Mesenchymal stem cell (in vitro differentiated cells and primary cell): ENCODE measurements at regions not wholly inside any gene's neighbourhood (a gene's known extent, or its start where the extent isn't known, plus 50 kb on each side); places are given as distances from the start of the nearest gene placed in this dataset.
"Not testable (repeated sequence)": the region's sequence is repeated elsewhere in the genome, so short reads cannot be mapped to it uniquely, and the experiment has no call there.

ENCODE experiments used
- DNase-seq: peaks from one replicate; pipeline ENCODE4 v3.0.0-alpha.2; 2013
- H2AFZ ChIP-seq: one replicate; pipeline ENCODE4 v1.6.1; 2013; ENCODE audit warnings: low read depth, mild to moderate bottlenecking, control low read depth, inconsistent platforms, low read length, moderate library complexity
- H2AK5ac ChIP-seq: 2 replicates; pipeline ENCODE4 v1.6.1; 2013; ENCODE audit warnings: low read length, moderate library complexity, mild to moderate bottlenecking, inconsistent platforms; ENCODE audit not compliant: severe bottlenecking
- H2BK120ac ChIP-seq: one replicate; pipeline ENCODE4 v1.6.1; 2013; ENCODE audit warnings: low read depth, mild to moderate bottlenecking, inconsistent platforms, low read length, moderate library complexity
- H2BK12ac ChIP-seq, 2 experiments: one replicate each; pipeline ENCODE4 v1.6.1; 2013; ENCODE audit warnings: inconsistent platforms in 2 of 2, low read length in 2 of 2, mild to moderate bottlenecking in 2 of 2, moderate library complexity in 2 of 2, control low read depth in 1 of 2
- H2BK15ac ChIP-seq: one replicate; pipeline ENCODE4 v1.6.1; 2013; ENCODE audit warnings: mild to moderate bottlenecking, low read depth, inconsistent platforms; ENCODE audit not compliant: poor library complexity, severe bottlenecking
- H2BK5ac ChIP-seq: 2 replicates; pipeline ENCODE4 v1.6.1; 2013; ENCODE audit warnings: low read depth, mild to moderate bottlenecking, low read length, control low read depth, inconsistent platforms; ENCODE audit not compliant: poor library complexity, severe bottlenecking
- H3K14ac ChIP-seq, 2 experiments: one replicate each; pipeline ENCODE4 v1.6.1; 2013; ENCODE audit warnings: inconsistent platforms in 2 of 2, low read length in 2 of 2, control low read depth in 1 of 2, mild to moderate bottlenecking in 1 of 2, moderate library complexity in 1 of 2
- H3K18ac ChIP-seq, 2 experiments: one replicate each; pipeline ENCODE4 v1.6.1; 2013; ENCODE audit warnings: inconsistent platforms in 2 of 2, low read length in 2 of 2, control low read depth in 1 of 2, low read depth in 1 of 2, mild to moderate bottlenecking in 1 of 2
- H3K23ac ChIP-seq, 2 experiments: one replicate each; pipeline ENCODE4 v1.6.1; 2013; ENCODE audit warnings: inconsistent platforms in 2 of 2, low read length in 2 of 2, mild to moderate bottlenecking in 2 of 2, moderate library complexity in 2 of 2, control low read depth in 1 of 2
- H3K27ac ChIP-seq: 2 replicates; pipeline ENCODE4 v1.5.1; 2013; ENCODE audit warnings: mild to moderate bottlenecking, moderate library complexity, low read length, control low read depth, inconsistent platforms; ENCODE audit not compliant: poor library complexity, severe bottlenecking
- H3K27me3 ChIP-seq, 2 experiments: 2 replicates each; pipeline versions ENCODE4 v1.6.1 to v1.7.0; 2013; ENCODE audit warnings: low read length in 2 of 2, mild to moderate bottlenecking in 2 of 2, moderate library complexity in 2 of 2, control low read depth in 1 of 2, inconsistent platforms in 1 of 2; ENCODE audit not compliant: control insufficient read depth in 1 of 2, insufficient read depth in 1 of 2
- H3K36me3 ChIP-seq, 2 experiments: 2 replicates each; pipeline versions ENCODE4 v1.6.1 to v1.7.0; 2013; ENCODE audit warnings: low read length in 2 of 2, control low read depth in 1 of 2, inconsistent platforms in 1 of 2, low read depth in 1 of 2, mild to moderate bottlenecking in 1 of 2; ENCODE audit not compliant: insufficient read depth in 2 of 2, control insufficient read depth in 1 of 2
- H3K4ac ChIP-seq, 2 experiments: one replicate each; pipeline ENCODE4 v1.6.1; 2013; ENCODE audit warnings: inconsistent platforms in 2 of 2, low read length in 2 of 2, mild to moderate bottlenecking in 2 of 2, moderate library complexity in 2 of 2, control low read depth in 1 of 2, low read depth in 1 of 2
- H3K4me1 ChIP-seq: 2 replicates; pipeline ENCODE4 v1.6.1; 2013; ENCODE audit warnings: low read depth, low read length, control low read depth; ENCODE audit not compliant: control insufficient read depth, insufficient read depth
- H3K4me2 ChIP-seq: 2 replicates; pipeline ENCODE4 v1.6.1; 2013; ENCODE audit warnings: low read length, mild to moderate bottlenecking, inconsistent platforms; ENCODE audit not compliant: poor library complexity, severe bottlenecking
- H3K4me3 ChIP-seq, 2 experiments: 2 replicates each; pipeline versions ENCODE4 v1.5.1 to v1.7.0; 2013; ENCODE audit warnings: low read length in 2 of 2, mild to moderate bottlenecking in 2 of 2, control low read depth in 1 of 2, low read depth in 1 of 2; ENCODE audit not compliant: insufficient read depth in 1 of 2
- H3K79me1 ChIP-seq: replicated peaks from 2 replicates; pipeline ENCODE4 v1.6.1; 2013; ENCODE audit warnings: mild to moderate bottlenecking, control low read depth, low read length, inconsistent platforms; ENCODE audit not compliant: poor library complexity, severe bottlenecking
- H3K9ac ChIP-seq: 2 replicates; pipeline ENCODE4 v1.7.0; 2013; ENCODE audit warnings: mild to moderate bottlenecking, low read length, moderate library complexity
- H3K9me3 ChIP-seq: 2 replicates; pipeline ENCODE4 v1.7.0; 2013; ENCODE audit warnings: mild to moderate bottlenecking, low read length; ENCODE audit not compliant: control insufficient read depth
- H4K8ac ChIP-seq: one replicate; pipeline ENCODE4 v1.6.1; 2013; ENCODE audit warnings: inconsistent platforms, mild to moderate bottlenecking, low read length, moderate library complexity
- H4K91ac ChIP-seq: one replicate; pipeline ENCODE4 v1.6.1; 2013; ENCODE audit warnings: mild to moderate bottlenecking, low read length, inconsistent platforms
- WGBS: methylation state at CpG from one replicate; pipeline ENCODE4 v1.1.7; 2013; ENCODE audit warnings: mixed read lengths; 5-methylcytosine and 5-hydroxymethylcytosine counted together

DNA sequence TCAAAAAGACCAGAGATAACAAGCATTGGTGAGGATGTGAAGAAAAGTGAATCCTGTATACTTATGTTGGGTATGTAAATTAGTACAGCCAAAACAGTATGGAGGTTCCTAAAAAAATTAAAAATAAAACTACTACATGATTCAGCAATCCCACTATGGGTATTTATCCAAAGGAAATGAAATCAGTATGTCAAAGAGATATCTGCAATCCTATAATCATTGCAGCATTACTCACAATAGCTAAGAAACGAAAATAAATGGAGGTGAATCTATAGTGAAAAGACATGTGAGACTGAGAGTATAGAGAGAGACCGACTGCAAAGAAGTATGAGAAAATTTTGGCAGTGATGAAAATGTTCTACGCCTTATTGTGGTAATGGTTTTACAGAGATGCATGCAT, 139.2 kb upstream of the TMEM168 start:
- Histone ChIP-seq H3K27me3 (no peaks in the 10 kb centered on the region), H3K14ac (no peak overlapping the region), H3K4me1 (no peaks in the 10 kb centered on the region), H3K4me2 (no peak overlapping the region), H3K79me1 (peaks cover 10% of the 10 kb centered on the region), H3K9ac (no peak overlapping the region), H4K8ac (no peak overlapping the region), H3K9me3 (no peaks in the 10 kb centered on the region), H3K27ac (no peak overlapping the region), H3K18ac (no peak overlapping the region), H3K4ac (no peak overlapping the region), H2BK15ac (no peak overlapping the region), H2BK12ac (no peak overlapping the region), H3K23ac (no peak overlapping the region), H3K36me3 (peaks cover 0 to 4% of the 10 kb centered on the region in 2 experiments), H4K91ac (no peak overlapping the region), H2AFZ (no peak overlapping the region), H2AK5ac (no peak overlapping the region), H3K4me3 (no peak overlapping the region), H2BK120ac (no peak overlapping the region), H2BK5ac (no peak overlapping the region)
- WGBS, result 93% methylated on average over 2 of the region's 3 CpGs
- DNase-seq, result no peak

DNA sequence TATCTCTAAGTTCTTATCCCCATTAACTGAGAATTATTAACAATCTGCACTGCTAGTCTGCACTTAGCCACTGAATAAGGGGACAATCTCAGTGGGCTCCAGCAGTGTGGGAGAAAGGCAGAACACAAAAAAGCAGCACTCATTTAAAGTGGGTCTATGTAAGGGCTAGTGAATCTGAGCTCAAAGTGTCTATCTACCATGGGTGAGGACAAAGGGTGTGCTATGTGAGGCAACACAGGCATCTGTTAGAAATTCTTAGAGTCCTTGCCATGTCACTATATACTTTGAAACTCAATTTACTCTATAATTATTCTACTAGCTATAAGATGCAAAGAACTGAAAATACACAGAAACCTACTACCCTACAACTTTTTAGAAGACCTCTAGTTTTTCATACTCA, 135.8 kb upstream of the TMEM168 start:
- Histone ChIP-seq H2BK120ac (no peak overlapping the region), H2AK5ac (no peak overlapping the region), H3K4me1 (no peaks in the 10 kb centered on the region), H3K9me3 (no peaks in the 10 kb centered on the region), H3K79me1 (peaks cover 6% of the 10 kb centered on the region), H2BK15ac (no peak overlapping the region), H2BK5ac (no peak overlapping the region), H3K4ac (no peak overlapping the region), H2AFZ (no peak overlapping the region), H3K36me3 (peaks cover 0 to 2% of the 10 kb centered on the region in 2 experiments), H3K27ac (no peak overlapping the region), H3K14ac (no peak overlapping the region), H4K91ac (no peak overlapping the region), H3K4me3 (no peak overlapping the region), H3K4me2 (no peak overlapping the region), H2BK12ac (no peak overlapping the region), H3K18ac (no peak overlapping the region), H3K27me3 (no peaks in the 10 kb centered on the region), H3K23ac (no peak overlapping the region), H3K9ac (no peak overlapping the region), H4K8ac (no peak overlapping the region)
- no peak for DNase-seq

DNA sequence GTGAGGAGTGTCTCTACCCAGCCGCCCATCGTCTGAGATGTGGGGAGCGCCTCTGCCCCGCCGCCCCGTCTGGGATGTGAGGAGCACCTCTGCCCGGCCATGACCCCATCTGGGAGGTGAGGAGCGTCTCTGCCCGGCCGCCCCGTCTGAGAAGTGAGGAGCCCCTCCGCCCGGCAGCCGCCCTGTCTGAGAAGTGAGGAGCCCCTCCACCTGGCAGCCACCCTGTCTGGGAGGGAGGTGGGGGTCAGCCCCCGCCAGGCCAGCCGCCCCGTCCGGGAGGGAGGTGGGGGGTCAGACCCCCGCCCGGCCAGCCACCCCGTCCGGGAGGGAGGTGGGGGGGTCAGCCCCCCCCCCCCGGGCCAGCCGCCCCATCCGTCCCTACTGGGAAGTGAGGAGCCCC, 132.4 kb upstream of the TMEM168 start:
- not testable (repeated sequence) for H3K79me1 ChIP-seq, H3K14ac ChIP-seq, H4K8ac ChIP-seq, H2BK120ac ChIP-seq, H2BK5ac ChIP-seq, DNase-seq, H2BK12ac ChIP-seq, H2BK15ac ChIP-seq, H3K18ac ChIP-seq, H3K9ac ChIP-seq, H3K4ac ChIP-seq, H3K27me3 ChIP-seq, H4K91ac ChIP-seq, H3K27ac ChIP-seq, H3K23ac ChIP-seq, H3K9me3 ChIP-seq, H3K4me3 ChIP-seq, H3K4me2 ChIP-seq, H2AK5ac ChIP-seq, H3K36me3 ChIP-seq, H2AFZ ChIP-seq, H3K4me1 ChIP-seq
- 100% methylated on average over 9 of the region's 25 CpGs for WGBS

DNA sequence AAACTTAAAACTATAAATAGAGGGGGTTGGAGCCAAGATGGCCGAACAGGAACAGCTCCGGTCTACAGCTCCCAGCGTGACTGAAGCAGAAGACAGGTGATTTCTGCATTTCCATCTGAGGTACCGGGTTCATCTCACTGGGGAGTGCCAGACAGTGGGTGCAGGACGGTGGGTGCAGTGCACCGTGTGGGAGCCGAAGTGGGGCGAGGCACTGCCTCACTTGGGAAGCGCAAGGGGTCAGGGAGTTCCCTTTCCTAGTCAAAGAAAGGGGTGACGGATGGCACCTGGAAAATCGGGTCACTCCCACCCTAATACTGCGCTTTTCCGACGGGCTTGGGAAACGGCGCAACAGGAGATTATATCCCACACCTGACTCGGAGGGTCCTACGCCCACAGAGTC, 126.2 kb upstream of the TMEM168 start:
- not testable (repeated sequence) for H3K4me1 ChIP-seq, H3K4me2 ChIP-seq, H3K27ac ChIP-seq, H2AFZ ChIP-seq, DNase-seq, H3K18ac ChIP-seq, H2BK5ac ChIP-seq, H3K79me1 ChIP-seq, H3K4ac ChIP-seq, H2AK5ac ChIP-seq, H3K9ac ChIP-seq, H2BK12ac ChIP-seq, H3K27me3 ChIP-seq, H2BK120ac ChIP-seq, H2BK15ac ChIP-seq, H4K91ac ChIP-seq, H3K9me3 ChIP-seq, H3K14ac ChIP-seq, H3K23ac ChIP-seq, H4K8ac ChIP-seq, H3K4me3 ChIP-seq
- peaks cover 8 to 15% of the 10 kb centered on the region in 2 experiments for H3K36me3 ChIP-seq
- 94% methylated on average over 17 of the region's 18 CpGs for WGBS
